ENCODE measurements at regions not wholly inside any gene's neighbourhood (a gene's known extent, or its start where the extent isn't known, plus 50 kb on each side); places are given as distances from the start of the nearest gene placed in this dataset.

GRCh38 chr21:36245115-36245514 lies 74.9 kb upstream of the MORC3 start:
- H3K27ac ChIP-seq (ENCODE audit: low read depth, low read length), result no peak overlapping the region
- H3K9ac ChIP-seq (ENCODE audit: low read length), result no peak overlapping the region
- no peaks in the 10 kb centered on the region for H3K4me1 ChIP-seq (ENCODE audit: control insufficient read depth in 1 of 2, insufficient read depth in 2 of 2, low read length in 2 of 2)
- H2AFZ ChIP-seq (ENCODE audit: low read depth, low read length, poor library complexity, severe bottlenecking), result no peak overlapping the region
- no peaks in the 10 kb centered on the region for H4K20me1 ChIP-seq (ENCODE audit: insufficient read depth)
- POLR2A ChIA-PET, result no interaction called here
- ATAC-seq (no peak), DNase-seq (ENCODE audit: low read depth, low spot score) (no peak)
- no TSS peak for BruUV-seq (replicated peaks)
- 0 out of 4 replicates have a peak, but pooled peaks cover 0 to 2% of the 10 kb centered on the region in 2 experiments for H3K36me3 ChIP-seq (ENCODE audit: control insufficient read depth in 1 of 2, insufficient read depth in 2 of 2, low read length in 2 of 2)
- TF ChIP-seq EZH2phosphoT487 (IDR thresholded peaks at IDR 0.05; ENCODE audit: borderline replicate concordance) (no peak), EGR1 (IDR thresholded peaks at IDR 0.05; ENCODE audit: low read depth) (no peak), TCF7L2 (IDR thresholded peaks at IDR 0.05; ENCODE audit: borderline replicate concordance, extremely low read depth, insufficient read depth, insufficient read length) (no peak), POLR2A (IDR thresholded peaks at IDR 0.05; ENCODE audit: borderline replicate concordance, extremely low read depth, insufficient read depth, insufficient read length) (no peak), EZH2 (IDR thresholded peaks at IDR 0.05) (no peak), CEBPB (IDR thresholded peaks at IDR 0.05; ENCODE audit: low read depth) (no peak), SRF (IDR thresholded peaks at IDR 0.05; ENCODE audit: low read depth) (no peak), CBX3 (IDR thresholded peaks at IDR 0.05; ENCODE audit: low read depth) (no peak)
- H3K79me2 ChIP-seq (ENCODE audit: insufficient read depth, low read length), result no peaks in the 10 kb centered on the region
- RAD21 ChIA-PET (ENCODE audit: low non-redundant PET in 1 of 2, low total read pairs in 2 of 2, uncharacterized antibody in 2 of 2, unreplicated experiment in 2 of 2), result no interaction called here
- no peaks in the 10 kb centered on the region for H3K27me3 ChIP-seq (ENCODE audit: insufficient read depth, low read length)
- intact Hi-C loops (cut with micrococcal nuclease), result no loop called here
- no peak overlapping the region for H3K4me2 ChIP-seq (ENCODE audit: low read length)
- CTCF ChIA-PET, result no interaction called here
- H3K4me3 ChIP-seq (replicated peaks in 1 of 2; ENCODE audit: low read depth in 1 of 2, low read length in 2 of 2), result no peak overlapping the region
- H3K9me3 ChIP-seq (ENCODE audit: control insufficient read depth in 1 of 2, insufficient read depth in 1 of 2, low read depth in 1 of 2, low read length in 2 of 2), result no peaks in the 10 kb centered on the region
- H3K9me2 ChIP-seq (ENCODE audit: insufficient read depth), result no peaks in the 10 kb centered on the region

GRCh38 chr21:36245649-36246048 lies 74.3 kb upstream of the MORC3 start:
- Histone ChIP-seq H3K9ac (ENCODE audit: low read length) (no peak overlapping the region), H3K27me3 (ENCODE audit: insufficient read depth, low read length) (no peaks in the 10 kb centered on the region), H2AFZ (ENCODE audit: low read depth, low read length, poor library complexity, severe bottlenecking) (no peak overlapping the region), H3K79me2 (ENCODE audit: insufficient read depth, low read length) (no peaks in the 10 kb centered on the region), H4K20me1 (ENCODE audit: insufficient read depth) (no peaks in the 10 kb centered on the region), H3K4me2 (ENCODE audit: low read length) (no peak overlapping the region), H3K4me1 (ENCODE audit: control insufficient read depth in 1 of 2, insufficient read depth in 2 of 2, low read length in 2 of 2) (no peaks in the 10 kb centered on the region), H3K27ac (ENCODE audit: low read depth, low read length) (no peak overlapping the region), H3K9me3 (ENCODE audit: control insufficient read depth in 1 of 2, insufficient read depth in 1 of 2, low read depth in 1 of 2, low read length in 2 of 2) (no peaks in the 10 kb centered on the region), H3K36me3 (ENCODE audit: control insufficient read depth in 1 of 2, insufficient read depth in 2 of 2, low read length in 2 of 2) (0 out of 4 replicates have a peak, but pooled peaks cover 0 to 2% of the 10 kb centered on the region in 2 experiments), H3K9me2 (ENCODE audit: insufficient read depth) (no peaks in the 10 kb centered on the region), H3K4me3 (replicated peaks in 1 of 2; ENCODE audit: low read depth in 1 of 2, low read length in 2 of 2) (no peak overlapping the region)
- no peak for TF ChIP-seq SRF (IDR thresholded peaks at IDR 0.05; ENCODE audit: low read depth)
- BruUV-seq (replicated peaks), result no TSS peak
- ChIA-PET RAD21 (ENCODE audit: low non-redundant PET in 1 of 2, low total read pairs in 2 of 2, uncharacterized antibody in 2 of 2, unreplicated experiment in 2 of 2) (no interaction called here), CTCF (no interaction called here), POLR2A (interaction anchor here (0.6 kb wide), 1 partner anchor 74 kb away, joined by 4 read pairs; the partner anchor contains the start of gene MORC3)
- no peak for DNase-seq (ENCODE audit: low read depth, low spot score)
- ATAC-seq, result no peak
- intact Hi-C loops (cut with micrococcal nuclease), result no loop called here
